ENCODE measurements at regions not wholly inside any gene's neighbourhood (a gene's known extent, or its start where the extent isn't known, plus 50 kb on each side); places are given as distances from the start of the nearest gene placed in this dataset.
"Not testable (repeated sequence)": the region's sequence is repeated elsewhere in the genome, so short reads cannot be mapped to it uniquely, and the experiment has no call there.

- peaks cover 0 to 7% of the 10 kb centered on the region in 2 donors for H3K9me3 Mint-ChIP-seq
- ATAC-seq (no peak), DNase-seq (ENCODE audit: low spot score in 2 of 2) (no peak)
- peaks cover 0 to 4% of the 10 kb centered on the region in 2 donors for H3K36me3 Mint-ChIP-seq
- H3K27ac Mint-ChIP-seq, result no peak overlapping the region
Measured at GRCh38 chr15:25579127-25579526, 140.3 kb upstream of the UBE3A start.

- Mint-ChIP-seq H3K36me3 (no peaks in the 10 kb centered on the region), H3K27ac (no peak overlapping the region), H3K9me3 (peaks cover 0 to 11% of the 10 kb centered on the region in 2 donors)
- DNase-seq (ENCODE audit: low spot score in 2 of 2), result no peak
- ATAC-seq, result no peak
Measured at GRCh38 chr15:25572191-25572590, 133.4 kb upstream of the UBE3A start.

DNA sequence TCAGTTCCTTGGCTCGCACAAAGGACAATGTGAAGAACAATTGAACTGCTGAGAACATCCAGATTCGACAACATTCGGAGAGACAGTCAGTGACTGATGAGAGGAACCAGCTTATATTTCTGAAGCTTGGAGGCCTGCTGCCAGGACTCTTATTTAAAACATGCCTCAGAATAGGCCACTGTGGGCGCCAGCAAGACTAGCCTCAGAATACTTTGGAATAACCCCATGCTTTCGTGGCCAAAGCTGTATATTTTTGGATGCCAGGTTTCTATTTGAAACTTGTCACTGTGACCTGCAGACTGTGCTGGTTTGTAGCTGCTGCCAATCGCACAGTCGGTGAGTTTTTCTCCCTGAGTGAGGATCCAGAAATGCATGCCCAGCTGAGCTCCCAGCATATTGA lies 129.9 kb upstream of the UBE3A start:
- ATAC-seq (no peak), DNase-seq (ENCODE audit: low spot score in 2 of 2) (no peak)
- Mint-ChIP-seq H3K9me3 (peaks cover 0 to 3% of the 10 kb centered on the region in 2 donors), H3K27ac (no peak overlapping the region), H3K36me3 (no peaks in the 10 kb centered on the region)

GRCh38 chr15:25566545-25566944 lies 127.7 kb upstream of the UBE3A start:
- not testable (repeated sequence) for H3K27ac Mint-ChIP-seq; ATAC-seq; H3K36me3 Mint-ChIP-seq; DNase-seq (ENCODE audit: low spot score in 2 of 2); H3K9me3 Mint-ChIP-seq

GRCh38 chr15:25565470-25566264 lies 126.8 kb upstream of the UBE3A start:
- no peak overlapping the region for H3K27ac Mint-ChIP-seq
- peaks cover 0 to 2% of the 10 kb centered on the region in 2 donors for H3K9me3 Mint-ChIP-seq
- DNase-seq (ENCODE audit: low spot score in 2 of 2) (no peak), ATAC-seq (no peak)
- H3K36me3 Mint-ChIP-seq, result no peaks in the 10 kb centered on the region

- no peak for DNase-seq (ENCODE audit: low spot score in 2 of 2)
- no peaks in the 10 kb centered on the region for H3K9me3 Mint-ChIP-seq
- no peaks in the 10 kb centered on the region for H3K36me3 Mint-ChIP-seq
- ATAC-seq, result no peak
- no peak overlapping the region for H3K27ac Mint-ChIP-seq
Measured at GRCh38 chr15:25563596-25563995, 124.8 kb upstream of the UBE3A start.

DNA sequence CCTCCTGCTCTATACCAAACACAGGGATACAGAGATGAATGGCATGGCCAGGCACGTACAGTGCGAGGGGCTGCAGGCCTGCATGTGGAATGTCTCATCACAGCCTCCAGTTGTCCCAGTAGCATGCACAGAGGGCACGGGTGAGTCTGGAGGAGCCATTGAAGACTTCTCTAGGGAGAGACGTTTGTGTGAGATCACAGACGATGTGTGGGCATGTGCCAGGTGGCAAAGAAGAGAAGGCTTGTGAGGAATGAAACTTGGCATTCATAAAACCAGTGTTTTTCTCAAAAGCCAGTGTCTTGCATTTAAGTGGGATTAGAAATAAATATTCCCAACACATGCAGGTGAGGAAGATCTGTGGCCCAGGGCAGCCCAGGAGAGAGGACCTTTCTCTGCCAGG lies 119.1 kb upstream of the UBE3A start:
- no peaks in the 10 kb centered on the region for H3K36me3 Mint-ChIP-seq
- ATAC-seq, result no peak
- no peak overlapping the region for H3K27ac Mint-ChIP-seq
- H3K9me3 Mint-ChIP-seq, result peaks cover 0 to 5% of the 10 kb centered on the region in 2 donors
- no peak for DNase-seq (ENCODE audit: low spot score in 2 of 2)

- H3K27ac Mint-ChIP-seq, result no peak overlapping the region
- ATAC-seq, result no peak
- no peaks in the 10 kb centered on the region for H3K36me3 Mint-ChIP-seq
- peaks cover 0 to 5% of the 10 kb centered on the region in 2 donors for H3K9me3 Mint-ChIP-seq
- DNase-seq (ENCODE audit: low spot score in 2 of 2), result no peak
Measured at GRCh38 chr15:25556136-25556535, 117.3 kb upstream of the UBE3A start.

DNA sequence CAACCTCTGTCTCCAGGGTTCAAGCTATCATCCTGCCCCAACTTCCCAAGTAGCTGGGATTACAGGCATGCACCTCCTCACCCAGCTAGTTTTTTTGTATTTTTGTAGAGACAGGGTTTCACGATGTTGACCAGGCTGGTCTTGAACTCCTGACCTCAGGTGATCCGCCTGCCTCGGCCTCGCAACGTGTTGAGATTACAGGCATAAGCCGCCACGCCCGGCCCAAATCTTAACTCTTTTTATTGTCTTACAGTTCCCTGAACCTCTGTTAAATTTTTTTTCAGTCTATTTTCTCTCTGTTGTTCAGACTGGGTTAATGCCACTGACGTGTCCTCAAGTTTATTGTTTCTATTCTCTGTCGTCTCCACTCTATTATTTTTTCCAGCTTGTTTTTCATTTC lies 115.8 kb upstream of the UBE3A start:
- no peak for ATAC-seq
- no peak for DNase-seq (ENCODE audit: low spot score in 2 of 2)
- Mint-ChIP-seq H3K27ac (no peak overlapping the region), H3K9me3 (peaks cover 0 to 5% of the 10 kb centered on the region in 2 donors), H3K36me3 (no peaks in the 10 kb centered on the region)

- H3K9me3 Mint-ChIP-seq, result no peaks in the 10 kb centered on the region
- H3K36me3 Mint-ChIP-seq, result no peaks in the 10 kb centered on the region
- DNase-seq (ENCODE audit: low spot score in 2 of 2) (no peak), ATAC-seq (no peak)
- H3K27ac Mint-ChIP-seq, result no peak overlapping the region
Measured at GRCh38 chr15:25548600-25548999, 109.8 kb upstream of the UBE3A start.

DNA sequence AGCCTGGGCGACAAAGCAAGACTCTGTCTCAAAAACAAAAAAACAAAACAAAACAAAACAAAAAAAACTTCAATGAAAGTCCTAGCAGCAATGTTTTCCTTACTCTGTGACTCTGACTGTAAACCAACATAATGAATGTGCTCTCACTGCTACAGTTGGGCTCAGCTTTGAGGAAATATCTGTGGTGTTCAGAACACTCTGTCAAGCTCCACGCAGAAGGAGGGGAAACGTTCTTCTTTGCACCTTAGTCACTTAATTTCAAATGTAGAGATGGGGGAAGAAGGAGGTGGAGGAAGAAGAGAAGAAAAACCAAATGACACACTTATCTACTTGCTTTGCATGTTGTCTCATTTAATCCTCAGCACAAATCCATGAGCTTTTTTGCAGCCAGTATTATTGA lies 107.1 kb upstream of the UBE3A start:
- H3K9me3 Mint-ChIP-seq, result no peaks in the 10 kb centered on the region
- DNase-seq (ENCODE audit: low spot score in 2 of 2) (no peak), ATAC-seq (no peak)
- no peaks in the 10 kb centered on the region for H3K36me3 Mint-ChIP-seq
- no peak overlapping the region for H3K27ac Mint-ChIP-seq

DNA sequence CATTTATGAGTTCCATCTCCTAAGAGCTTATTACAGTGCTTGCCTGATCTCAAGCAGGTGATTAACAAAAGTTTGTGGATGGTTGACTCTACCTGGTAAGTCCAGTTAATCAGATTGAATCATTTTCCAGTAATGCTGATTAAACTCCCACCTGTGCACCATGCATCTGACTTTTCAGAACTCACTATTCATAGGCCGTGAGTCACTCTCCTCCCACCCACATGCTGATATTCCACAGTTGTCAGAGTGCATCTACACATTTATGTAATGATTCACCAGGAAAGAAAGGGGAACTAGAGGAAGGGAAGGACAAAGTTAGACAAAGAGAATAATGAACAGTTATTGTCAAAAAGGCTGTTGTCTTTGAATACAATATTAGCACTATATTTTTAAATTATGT lies 106.2 kb upstream of the UBE3A start:
- H3K27ac Mint-ChIP-seq, result no peak overlapping the region
- peak in 1 of 2 donors; percentile 51 for ATAC-seq
- DNase-seq (ENCODE audit: low spot score in 2 of 2), result no peak
- no peaks in the 10 kb centered on the region for H3K36me3 Mint-ChIP-seq
- no peaks in the 10 kb centered on the region for H3K9me3 Mint-ChIP-seq

DNA sequence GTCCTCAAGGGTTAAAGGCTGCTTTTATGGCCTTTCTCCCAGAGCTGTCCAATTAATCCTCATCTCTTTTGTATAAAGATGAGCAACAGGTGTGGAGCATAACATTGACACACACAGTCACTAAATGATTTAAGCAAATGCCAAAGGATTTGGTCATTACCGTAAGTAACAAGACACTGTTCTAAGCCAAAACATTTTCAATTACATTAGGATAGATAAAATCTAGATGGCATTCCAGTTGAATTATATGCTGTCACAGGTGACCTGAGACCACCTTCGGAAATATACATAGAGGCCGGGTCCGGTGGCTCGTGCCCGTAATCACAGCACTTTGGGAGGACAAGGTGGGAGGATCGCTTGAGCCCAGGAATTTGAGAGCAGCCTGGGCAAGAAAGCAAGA lies 105.3 kb upstream of the UBE3A start:
- Mint-ChIP-seq H3K36me3 (no peaks in the 10 kb centered on the region), H3K9me3 (no peaks in the 10 kb centered on the region), H3K27ac (no peak overlapping the region)
- ATAC-seq, result no peak
- DNase-seq (ENCODE audit: low spot score in 2 of 2), result no peak

- H3K9me3 Mint-ChIP-seq, result no peaks in the 10 kb centered on the region
- no peak for ATAC-seq
- no peaks in the 10 kb centered on the region for H3K36me3 Mint-ChIP-seq
- no peak overlapping the region for H3K27ac Mint-ChIP-seq
- DNase-seq (ENCODE audit: low spot score in 2 of 2), result no peak
Measured at GRCh38 chr15:25543196-25543595, 104.4 kb upstream of the UBE3A start.

GRCh38 chr15:25541228-25541627 lies 102.4 kb upstream of the UBE3A start:
- ATAC-seq, result no peak
- Mint-ChIP-seq H3K36me3 (no peaks in the 10 kb centered on the region), H3K27ac (no peak overlapping the region), H3K9me3 (no peaks in the 10 kb centered on the region)
- no peak for DNase-seq (ENCODE audit: low spot score in 2 of 2)

DNA sequence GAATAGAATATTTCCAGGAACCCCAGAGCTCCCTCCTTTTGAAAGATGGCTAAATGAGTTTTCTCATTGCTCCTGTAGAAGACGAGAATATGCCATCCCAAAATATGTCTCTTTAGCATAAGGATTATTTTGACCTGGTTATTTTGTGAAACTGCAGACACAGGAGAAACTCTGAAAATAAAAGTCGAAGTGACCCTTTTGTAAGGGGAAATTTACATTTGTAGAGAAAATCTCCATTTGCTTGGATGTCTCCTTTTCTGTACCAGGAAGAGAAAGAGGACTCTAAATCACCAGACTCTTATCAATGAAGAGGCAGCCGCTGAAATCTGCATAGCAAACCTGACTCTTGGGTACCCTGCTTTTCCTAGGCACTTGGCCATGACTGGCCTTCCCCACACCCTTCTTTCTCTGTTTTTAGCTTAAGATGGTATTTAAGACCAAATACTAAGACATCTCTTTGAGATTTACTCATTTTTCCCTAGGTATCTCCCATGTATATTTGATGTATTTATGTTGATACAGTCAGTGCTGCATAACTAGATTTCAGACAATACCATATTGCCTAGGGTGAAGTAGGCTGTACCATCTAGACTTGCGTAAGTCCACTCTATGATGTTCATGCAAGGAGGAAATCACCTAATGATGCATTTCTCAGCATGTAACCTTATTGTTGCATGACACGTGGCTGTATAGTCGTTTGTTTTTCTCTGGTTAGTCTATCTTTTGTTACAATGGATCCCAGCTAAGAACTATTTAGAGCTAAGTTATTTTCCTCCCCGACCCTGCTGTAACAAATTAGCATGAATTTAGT lies 98.2 kb upstream of the UBE3A start:
- DNase-seq (ENCODE audit: low spot score in 2 of 2) (no peak), ATAC-seq (no peak)
- no peak overlapping the region for H3K27ac Mint-ChIP-seq
- peaks cover 0 to 4% of the 10 kb centered on the region in 2 donors for H3K9me3 Mint-ChIP-seq
- no peaks in the 10 kb centered on the region for H3K36me3 Mint-ChIP-seq

DNA sequence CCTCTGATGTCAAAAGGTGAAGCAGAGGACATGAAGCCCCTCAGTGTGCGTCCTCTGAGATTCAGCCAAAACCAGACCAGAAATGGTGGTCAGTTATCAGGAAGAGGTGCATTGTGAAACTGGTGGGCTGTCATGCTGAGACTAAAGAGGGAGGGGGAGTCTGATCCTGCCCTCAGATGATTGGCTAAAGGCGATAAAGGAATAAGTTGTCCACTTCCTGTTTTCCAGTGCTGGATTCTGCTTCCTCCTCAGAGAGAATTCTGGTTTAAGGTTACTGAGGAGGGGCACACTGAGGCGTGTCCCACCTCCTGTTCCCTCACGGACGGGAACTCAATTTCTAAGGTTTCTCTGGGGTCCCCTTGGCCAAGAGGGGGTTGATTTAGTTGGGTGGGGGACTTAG lies 97.0 kb upstream of the UBE3A start:
- DNase-seq (ENCODE audit: low spot score in 2 of 2) (no peak), ATAC-seq (no peak)
- no peaks in the 10 kb centered on the region for H3K36me3 Mint-ChIP-seq
- H3K9me3 Mint-ChIP-seq, result peaks cover 0 to 4% of the 10 kb centered on the region in 2 donors
- H3K27ac Mint-ChIP-seq, result peak overlapping the region in 1 of 2 donors; percentile 93

- no peak overlapping the region for H3K27ac Mint-ChIP-seq
- ATAC-seq, result no peak
Measured at GRCh38 chr15:25534293-25534692, 95.5 kb upstream of the UBE3A start.

More at GRCh38 chr15:25534293-25534692, 95.5 kb upstream of the UBE3A start:
- H3K36me3 Mint-ChIP-seq, result no peaks in the 10 kb centered on the region
- no peak for DNase-seq (ENCODE audit: low spot score in 2 of 2)
- peaks cover 0 to 4% of the 10 kb centered on the region in 2 donors for H3K9me3 Mint-ChIP-seq
